DND-41 (cell line): ENCODE measurements at regions not wholly inside any gene's neighbourhood (a gene's known extent, or its start where the extent isn't known, plus 50 kb on each side); places are given as distances from the start of the nearest gene placed in this dataset.
"Not testable (repeated sequence)": the region's sequence is repeated elsewhere in the genome, so short reads cannot be mapped to it uniquely, and the experiment has no call there.

Experiments used
- ATAC-seq: fragments of 200-7000 bp; cut with Tn5 transposase; 3 replicates; pipeline ENCODE4 v1.9.1; 2021; ENCODE audit warnings: low read depth; ENCODE audit not compliant: insufficient read depth
- DNase-seq: peaks from one replicate; pipeline ENCODE4 v3.0.0-alpha.2; 2020
- H2AFZ ChIP-seq: 2 replicates; pipeline ENCODE4 v1.6.0; 2012; ENCODE audit warnings: low read depth, low read length
- H3K27ac ChIP-seq: 2 replicates; pipeline ENCODE4 v1.5.1; 2012; ENCODE audit warnings: low read length, inconsistent platforms
- H3K27me3 ChIP-seq: fragments of 200-600 bp; sonication (generic); 2 replicates; pipeline ENCODE4 v1.6.0; 2012; ENCODE audit warnings: low read length, mild to moderate bottlenecking, inconsistent platforms; ENCODE audit not compliant: insufficient read depth, poor library complexity
- H3K36me3 ChIP-seq: 2 replicates; pipeline ENCODE4 v1.5.1; 2012; ENCODE audit warnings: low read length, inconsistent platforms; ENCODE audit not compliant: insufficient read depth
- H3K4me1 ChIP-seq: 2 replicates; pipeline ENCODE4 v1.5.1; 2012; ENCODE audit warnings: mild to moderate bottlenecking, low read length; ENCODE audit not compliant: insufficient read depth
- H3K4me2 ChIP-seq: 2 replicates; pipeline ENCODE4 v1.6.0; 2012; ENCODE audit warnings: mild to moderate bottlenecking, moderate library complexity, low read length, inconsistent platforms; ENCODE audit not compliant: insufficient read depth
- H3K4me3 ChIP-seq, 2 experiments: fragments of 200-600 bp in 1 of 2; shearing (Covaris generic) in 1 of 2; 2 replicates each; pipeline ENCODE4 v1.5.1; 2012 to 2016; ENCODE audit warnings: inconsistent platforms in 2 of 2, low read length in 2 of 2, mild to moderate bottlenecking in 2 of 2, low read depth in 1 of 2, moderate library complexity in 1 of 2
- H3K79me2 ChIP-seq: 2 replicates; pipeline ENCODE4 v1.6.0; 2012; ENCODE audit warnings: low read length, inconsistent platforms; ENCODE audit not compliant: insufficient read depth
- H3K9ac ChIP-seq: 2 replicates; pipeline ENCODE4 v1.6.0; 2012; ENCODE audit warnings: low read depth, mild to moderate bottlenecking, inconsistent platforms, low read length, moderate library complexity
- H3K9me3 ChIP-seq: 2 replicates; pipeline ENCODE4 v1.5.1; 2012; ENCODE audit warnings: low read length, moderate library complexity, mild to moderate bottlenecking, inconsistent platforms; ENCODE audit not compliant: insufficient read depth, severe bottlenecking
- H4K20me1 ChIP-seq: 2 replicates; pipeline ENCODE4 v1.6.0; 2012; ENCODE audit warnings: low read length; ENCODE audit not compliant: insufficient read depth
- EZH2 ChIP-seq: IDR thresholded peaks from 3 replicates; pipeline ENCODE4 v1.6.1; 2012; ENCODE audit warnings: borderline replicate concordance, low read depth, mild to moderate bottlenecking, moderate library complexity, low read length, inconsistent platforms; ENCODE audit not compliant: severe bottlenecking
- TF ChIP-seq, protein P1 (sequence below): IDR thresholded peaks from 2 replicates; pipeline ENCODE4 v1.5.1; 2012; ENCODE audit warnings: borderline replicate concordance, low read length, moderate library complexity, mild to moderate bottlenecking; ENCODE audit not compliant: poor library complexity, severe bottlenecking; ENCODE audit errors: extremely low read depth

DNA sequence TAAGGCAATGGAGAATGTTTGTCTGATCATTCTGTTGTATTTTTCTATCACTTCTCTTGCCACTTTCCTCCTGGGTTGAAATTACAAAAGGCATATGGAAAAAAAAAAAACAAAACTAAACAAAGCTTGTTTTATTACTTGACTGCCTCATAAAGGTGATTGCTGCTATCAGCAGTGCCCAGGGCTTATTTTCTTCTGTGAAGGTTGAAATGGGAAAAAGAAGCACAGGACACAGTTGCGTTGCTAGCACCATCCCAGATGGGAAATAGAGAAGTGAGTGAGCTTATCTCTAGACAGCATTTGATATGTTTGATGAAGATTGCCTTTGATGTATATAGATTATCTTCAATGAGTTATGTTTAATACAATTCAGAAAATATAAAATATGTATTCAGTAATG, 633.8 kb upstream of the ZNF804A start:
- H3K4me3 ChIP-seq: no peak overlapping the region
- no peaks in the 10 kb centered on the region for H3K27me3 ChIP-seq
- no peaks in the 10 kb centered on the region for H3K36me3 ChIP-seq
- ATAC-seq: no peak
- no peak overlapping the region for H3K27ac ChIP-seq
- no peak overlapping the region for H3K9ac ChIP-seq
- no peaks in the 10 kb centered on the region for H4K20me1 ChIP-seq
- H3K4me1 ChIP-seq: no peaks in the 10 kb centered on the region
- no peak overlapping the region for H2AFZ ChIP-seq
- H3K9me3 ChIP-seq: no peaks in the 10 kb centered on the region
- H3K79me2 ChIP-seq: no peaks in the 10 kb centered on the region
- no peak overlapping the region for H3K4me2 ChIP-seq
- DNase-seq: no peak
- TF ChIP-seq, protein P1, sequence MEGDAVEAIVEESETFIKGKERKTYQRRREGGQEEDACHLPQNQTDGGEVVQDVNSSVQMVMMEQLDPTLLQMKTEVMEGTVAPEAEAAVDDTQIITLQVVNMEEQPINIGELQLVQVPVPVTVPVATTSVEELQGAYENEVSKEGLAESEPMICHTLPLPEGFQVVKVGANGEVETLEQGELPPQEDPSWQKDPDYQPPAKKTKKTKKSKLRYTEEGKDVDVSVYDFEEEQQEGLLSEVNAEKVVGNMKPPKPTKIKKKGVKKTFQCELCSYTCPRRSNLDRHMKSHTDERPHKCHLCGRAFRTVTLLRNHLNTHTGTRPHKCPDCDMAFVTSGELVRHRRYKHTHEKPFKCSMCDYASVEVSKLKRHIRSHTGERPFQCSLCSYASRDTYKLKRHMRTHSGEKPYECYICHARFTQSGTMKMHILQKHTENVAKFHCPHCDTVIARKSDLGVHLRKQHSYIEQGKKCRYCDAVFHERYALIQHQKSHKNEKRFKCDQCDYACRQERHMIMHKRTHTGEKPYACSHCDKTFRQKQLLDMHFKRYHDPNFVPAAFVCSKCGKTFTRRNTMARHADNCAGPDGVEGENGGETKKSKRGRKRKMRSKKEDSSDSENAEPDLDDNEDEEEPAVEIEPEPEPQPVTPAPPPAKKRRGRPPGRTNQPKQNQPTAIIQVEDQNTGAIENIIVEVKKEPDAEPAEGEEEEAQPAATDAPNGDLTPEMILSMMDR: no peak
- TF ChIP-seq EZH2: no peak

DNA sequence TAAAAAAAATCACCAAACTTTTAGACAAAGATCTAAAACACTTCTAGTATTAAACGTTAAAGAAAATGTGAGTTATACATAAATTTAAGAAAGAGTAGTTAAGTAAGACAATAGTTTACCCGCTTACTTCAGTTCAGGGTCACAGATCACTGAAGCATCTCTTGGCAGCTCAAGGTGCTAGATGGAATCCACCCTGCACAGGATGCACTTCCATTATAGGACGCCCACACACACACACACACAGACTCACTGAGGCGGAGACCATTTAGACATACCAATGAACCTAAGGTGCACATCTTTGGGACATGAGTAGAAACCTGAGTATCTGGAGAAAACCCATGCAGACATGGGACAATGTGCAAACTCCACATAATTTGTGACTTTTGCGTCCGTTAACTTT, 630.6 kb upstream of the ZNF804A start:
- H3K79me2 ChIP-seq: no peaks in the 10 kb centered on the region
- no peaks in the 10 kb centered on the region for H4K20me1 ChIP-seq
- H3K36me3 ChIP-seq: no peaks in the 10 kb centered on the region
- DNase-seq: no peak
- H3K4me2 ChIP-seq: no peak overlapping the region
- no peaks in the 10 kb centered on the region for H3K9me3 ChIP-seq
- no peaks in the 10 kb centered on the region for H3K4me1 ChIP-seq
- no peak overlapping the region for H3K9ac ChIP-seq
- no peak overlapping the region for H3K27ac ChIP-seq
- H3K4me3 ChIP-seq: no peak overlapping the region
- TF ChIP-seq, protein P1: no peak
- no peak for TF ChIP-seq EZH2
- H2AFZ ChIP-seq: no peak overlapping the region
- no peaks in the 10 kb centered on the region for H3K27me3 ChIP-seq
- ATAC-seq: no peak

DNA sequence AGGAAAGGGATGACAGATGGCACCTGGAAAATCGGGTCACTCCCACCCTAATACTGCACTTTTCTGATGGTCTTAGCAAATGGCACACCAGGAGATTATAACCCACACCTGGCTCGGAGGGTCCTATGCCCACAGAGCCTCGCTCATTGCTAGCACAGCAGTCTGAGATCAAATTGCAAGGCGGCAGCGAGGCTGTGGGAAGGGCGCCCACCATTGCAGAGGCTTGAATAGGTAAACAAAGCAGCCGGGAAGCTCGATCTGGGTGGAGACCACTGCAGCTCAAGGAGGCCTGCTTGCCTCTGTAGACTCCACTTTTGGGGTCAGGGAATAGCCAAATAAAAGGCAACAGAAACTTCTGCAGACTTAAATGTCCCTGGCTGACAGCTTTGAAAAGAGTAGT, 622.7 kb upstream of the ZNF804A start:
- DNase-seq, ATAC-seq, H3K27ac ChIP-seq: not testable (repeated sequence)

DNA sequence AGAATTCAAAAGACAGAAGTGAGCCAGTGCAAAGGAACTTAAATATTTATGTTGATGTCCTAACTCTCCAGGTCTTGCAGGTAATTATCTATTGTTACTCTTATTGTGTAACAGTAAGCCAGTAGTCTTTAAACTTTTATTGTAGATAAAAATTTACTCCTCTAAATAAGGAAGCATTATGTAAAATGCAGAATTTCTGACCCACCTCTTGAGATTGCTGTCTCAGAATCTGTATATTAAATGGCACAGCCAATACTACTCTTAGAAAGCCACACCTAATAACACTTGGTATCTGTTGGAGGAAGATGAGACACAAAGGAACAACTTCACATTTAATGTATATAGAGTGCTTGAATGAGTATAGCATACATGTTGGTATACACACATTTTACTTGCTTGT, 613.5 kb upstream of the ZNF804A start:
- TF ChIP-seq, protein P1: no peak
- TF ChIP-seq EZH2: no peak
- no peaks in the 10 kb centered on the region for H3K9me3 ChIP-seq
- no peak overlapping the region for H2AFZ ChIP-seq
- ATAC-seq (no peak), DNase-seq (no peak)
- no peak overlapping the region for H3K4me2 ChIP-seq
- no peaks in the 10 kb centered on the region for H3K27me3 ChIP-seq
- H3K4me1 ChIP-seq: no peaks in the 10 kb centered on the region
- no peak overlapping the region for H3K4me3 ChIP-seq
- H4K20me1 ChIP-seq: no peaks in the 10 kb centered on the region
- H3K79me2 ChIP-seq: no peaks in the 10 kb centered on the region
- H3K9ac ChIP-seq: no peak overlapping the region
- H3K36me3 ChIP-seq: no peaks in the 10 kb centered on the region
- no peak overlapping the region for H3K27ac ChIP-seq

More for the DNA sequence above, 622.7 kb upstream of the ZNF804A start:
- H4K20me1 ChIP-seq, H3K9me3 ChIP-seq, H3K4me3 ChIP-seq, H3K4me1 ChIP-seq, H3K79me2 ChIP-seq, H3K36me3 ChIP-seq, H3K4me2 ChIP-seq, H3K9ac ChIP-seq, H3K27me3 ChIP-seq, H2AFZ ChIP-seq: not testable (repeated sequence)
